Ishikawa (cell line): ENCODE measurements at regions not wholly inside any gene's neighbourhood (a gene's known extent, or its start where the extent isn't known, plus 50 kb on each side); places are given as distances from the start of the nearest gene placed in this dataset.

Experiments
- CEBPB ChIP-seq: IDR thresholded peaks from 2 replicates; pipeline ENCODE4 v1.6.1; 2012
- CREB1 ChIP-seq: IDR thresholded peaks from 2 replicates; pipeline ENCODE4 v1.6.1; 2012; ENCODE audit warnings: low read depth
- EGR1 ChIP-seq: IDR thresholded peaks from 2 replicates; pipeline ENCODE4 v1.6.1; 2012
- EP300 ChIP-seq: IDR thresholded peaks from 2 replicates; pipeline ENCODE4 v1.6.1; 2012; ENCODE audit warnings: borderline replicate concordance
- NFIC ChIP-seq: IDR thresholded peaks from 2 replicates; pipeline ENCODE4 v1.6.1; 2012
- RAD21 ChIP-seq: IDR thresholded peaks from 2 replicates; pipeline ENCODE4 v1.6.1; 2012; ENCODE audit warnings: low read depth
- TAF1 ChIP-seq: IDR thresholded peaks from 2 replicates; pipeline ENCODE4 v1.6.1; 2012; ENCODE audit warnings: low read depth, mild to moderate bottlenecking
- YY1 ChIP-seq: IDR thresholded peaks from 2 replicates; pipeline ENCODE4 v1.6.1; 2012; ENCODE audit warnings: low read depth
- ZBTB7A ChIP-seq: IDR thresholded peaks from 2 replicates; pipeline ENCODE4 v1.6.1; 2012; ENCODE audit warnings: low read depth
- TF ChIP-seq, protein P1 (sequence below): IDR thresholded peaks from 2 replicates; pipeline ENCODE4 v1.6.1; 2012

DNA sequence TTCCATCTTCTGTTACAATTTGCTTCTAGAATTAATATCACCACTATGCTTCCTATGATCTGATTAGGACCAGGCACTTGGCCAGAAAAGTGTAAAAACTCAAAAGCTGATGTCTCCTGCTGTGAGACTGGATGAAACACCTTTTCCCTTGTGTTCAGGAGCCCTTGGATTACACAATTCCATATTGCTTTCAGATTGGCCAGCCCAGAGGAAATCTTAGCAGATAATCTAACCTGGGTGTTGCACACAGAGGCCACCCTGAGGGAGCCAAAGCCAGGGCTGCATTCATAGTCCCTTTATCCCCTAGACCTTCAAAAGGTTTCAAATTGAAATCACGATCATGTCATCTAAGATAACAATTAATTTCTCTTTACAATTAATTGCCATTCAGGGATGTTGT lies 94.1 kb upstream of the SELENOP start:
- TF ChIP-seq EGR1: no peak
- no peak for TF ChIP-seq CEBPB
- TF ChIP-seq RAD21: no peak
- TF ChIP-seq, protein P1, sequence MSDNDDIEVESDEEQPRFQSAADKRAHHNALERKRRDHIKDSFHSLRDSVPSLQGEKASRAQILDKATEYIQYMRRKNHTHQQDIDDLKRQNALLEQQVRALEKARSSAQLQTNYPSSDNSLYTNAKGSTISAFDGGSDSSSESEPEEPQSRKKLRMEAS: no peak
- TF ChIP-seq TAF1: no peak
- no peak for TF ChIP-seq CREB1
- TF ChIP-seq NFIC: no peak
- TF ChIP-seq EP300: no peak
- TF ChIP-seq ZBTB7A: no peak
- no peak for TF ChIP-seq YY1
